Fibroblast of upper back skin (primary cell): ENCODE measurements at regions not wholly inside any gene's neighbourhood (a gene's known extent, or its start where the extent isn't known, plus 50 kb on each side); places are given as distances from the start of the nearest gene placed in this dataset.
A peak's percentile ranks its signal among the peaks of the same experiment; 100 is the strongest.
"Not testable (repeated sequence)": the region's sequence is repeated elsewhere in the genome, so short reads cannot be mapped to it uniquely, and the experiment has no call there.

Experiments
- DNase-seq: peaks from one replicate; pipeline ENCODE4 v3.0.0-alpha.2; 2013

- no peak for DNase-seq
These were observed 1919.8 kb upstream of the AGA start for GRCh38 chr4:179361978-179362486.

DNA sequence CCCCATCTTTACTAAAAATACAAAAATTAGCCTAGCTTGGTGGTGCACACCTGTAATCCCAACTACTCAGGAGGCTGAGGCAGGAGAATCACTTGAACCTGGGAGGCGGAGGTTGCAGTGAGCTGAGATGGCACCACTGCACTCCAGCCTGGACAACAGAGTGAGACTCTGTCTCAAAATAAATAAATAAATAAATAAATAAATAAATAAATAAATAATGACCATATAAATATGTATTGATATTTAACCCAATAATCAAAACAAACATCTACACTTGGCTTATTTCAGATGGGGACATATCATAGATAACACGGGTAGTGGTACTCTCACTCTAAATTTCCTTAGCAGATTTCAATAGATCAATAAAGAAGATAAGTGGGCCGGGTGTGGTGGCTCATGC is 1923.7 kb upstream of the AGA start:
- DNase-seq = not testable (repeated sequence)

DNA sequence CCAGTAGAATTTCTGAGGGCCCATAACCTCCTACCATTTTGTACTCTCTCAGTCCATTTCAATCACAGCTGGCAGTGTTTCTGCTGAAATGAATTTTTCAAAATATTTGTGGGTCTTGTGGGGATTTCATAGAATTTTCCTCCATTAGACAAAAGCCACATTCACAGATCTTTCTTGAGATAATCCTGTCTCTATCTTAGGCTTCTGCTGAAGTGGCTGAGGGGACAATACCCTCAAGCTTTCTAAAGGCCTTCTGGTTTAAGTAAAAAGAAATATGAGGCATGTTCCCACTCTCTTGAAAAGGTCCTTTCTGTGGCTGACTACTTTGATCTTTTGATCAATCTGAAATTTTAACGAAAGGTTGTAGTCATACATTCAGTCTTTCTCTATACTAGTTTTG is 1930.0 kb upstream of the AGA start:
- no peak for DNase-seq

DNA sequence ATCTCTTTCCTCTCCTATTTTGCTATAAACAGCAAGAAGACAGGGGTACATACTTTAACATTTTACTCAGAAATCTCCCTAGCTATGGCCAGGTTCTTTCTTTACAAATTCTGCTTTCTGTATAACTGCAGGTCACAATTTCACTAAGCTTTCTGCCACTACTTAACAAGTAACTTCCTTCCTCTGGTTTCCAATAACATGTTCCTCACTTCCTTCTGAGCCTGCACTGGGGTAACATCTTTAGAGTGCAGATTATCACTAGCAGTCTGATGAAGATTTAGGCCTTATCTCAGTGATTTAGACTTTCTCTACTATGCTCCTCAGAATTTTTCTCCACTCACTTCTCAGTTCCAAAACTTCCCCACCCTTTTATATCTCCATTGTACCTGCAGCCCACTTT is 1930.5 kb upstream of the AGA start:
- DNase-seq = no peak

DNA sequence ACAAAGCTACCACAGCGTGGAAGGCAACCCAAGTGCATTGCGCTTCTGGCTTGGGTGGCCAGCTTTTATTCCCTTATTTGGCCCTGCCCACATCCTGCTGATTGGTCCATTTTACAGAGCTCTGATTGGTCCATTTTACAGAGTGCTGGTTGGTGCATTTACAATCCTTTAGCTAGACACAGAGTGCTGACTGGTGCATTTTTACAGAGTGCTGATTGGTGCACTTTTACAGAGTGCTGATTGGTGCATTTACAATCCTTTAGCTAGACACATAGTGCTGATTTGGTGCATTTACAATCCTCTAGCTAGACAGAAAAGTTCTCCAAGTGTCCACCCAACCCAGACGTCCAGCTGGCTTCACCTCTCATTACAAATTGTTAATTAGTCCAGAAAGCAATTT is 1936.6 kb upstream of the AGA start:
- not testable (repeated sequence) for DNase-seq

DNA sequence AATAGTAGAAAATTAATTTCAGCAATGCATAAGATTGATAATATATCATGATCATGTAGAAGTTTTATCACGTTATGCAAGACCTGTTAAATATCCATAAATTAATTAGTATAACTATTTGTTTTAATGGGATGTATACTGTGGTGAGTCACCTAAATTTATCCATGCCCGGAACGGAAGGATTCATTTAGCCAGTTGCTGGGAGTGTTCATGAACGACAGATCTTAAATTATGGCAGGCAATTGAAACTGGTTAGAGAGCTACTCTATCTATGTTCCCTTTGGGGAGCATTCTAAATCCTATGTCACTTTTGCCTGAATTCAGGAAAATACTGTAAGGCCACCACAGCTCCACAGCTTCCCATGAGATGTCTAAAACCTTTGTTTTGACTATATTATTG is 1950.5 kb upstream of the AGA start:
- DNase-seq = no peak

DNA sequence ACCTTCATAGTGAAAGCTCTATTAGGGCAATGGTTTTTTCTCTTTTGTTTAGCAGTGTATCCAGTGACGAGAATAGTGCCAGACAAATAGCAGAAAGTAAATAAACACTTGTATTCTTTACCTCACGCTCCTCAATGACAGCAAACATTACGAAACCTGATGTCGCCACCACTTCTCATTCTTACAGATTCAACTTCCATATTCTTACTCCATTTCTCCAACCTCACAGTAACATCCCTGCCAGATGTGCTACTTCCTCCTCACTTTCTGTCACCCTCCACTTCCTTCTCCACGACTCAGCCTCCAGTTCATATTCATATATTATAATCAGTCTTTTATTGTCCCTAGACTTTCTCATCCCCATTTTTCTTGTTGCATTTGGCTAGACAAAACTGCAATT is 1956.2 kb upstream of the AGA start:
- DNase-seq = no peak

DNA sequence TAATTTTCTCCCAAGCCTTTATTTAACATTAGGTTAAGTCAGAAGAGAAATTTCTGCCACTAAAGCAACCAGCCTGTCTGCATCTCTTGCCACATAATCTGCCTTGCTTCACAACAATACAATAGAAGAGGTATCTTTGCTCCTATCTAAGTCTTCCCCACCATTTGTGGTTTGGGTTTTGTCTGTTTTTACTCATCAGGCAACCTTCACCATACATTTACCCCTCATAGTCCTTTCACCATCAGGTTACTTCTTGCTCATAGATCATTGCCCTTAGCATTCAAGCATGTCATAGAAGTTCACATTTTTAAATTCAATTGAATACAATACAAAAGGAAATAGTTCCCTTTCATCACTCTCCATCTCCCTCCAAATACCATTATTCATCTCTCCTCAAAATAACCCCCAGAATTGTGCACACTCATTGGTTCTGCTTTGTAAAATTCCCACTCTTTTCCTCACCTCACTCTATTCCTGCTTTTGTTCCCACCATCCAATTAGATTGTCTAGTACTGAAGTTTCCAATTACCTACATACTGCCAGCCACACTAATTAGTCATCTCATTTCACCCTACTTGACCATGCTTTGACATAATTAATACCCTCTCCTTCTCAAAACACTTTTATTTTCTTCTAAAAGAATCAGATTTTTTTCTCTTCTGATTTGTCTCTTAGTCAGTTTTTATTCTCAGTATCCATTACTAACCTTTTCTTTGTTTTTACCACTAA is 1957.0 kb upstream of the AGA start:
- DNase-seq = no peak

GRCh38 chr4:179415037-179415846 is 1973.0 kb upstream of the AGA start:
- DNase-seq = peak; percentile 5

- DNase-seq = no peak
These were observed 1973.6 kb upstream of the AGA start for GRCh38 chr4:179415847-179416223.

DNA sequence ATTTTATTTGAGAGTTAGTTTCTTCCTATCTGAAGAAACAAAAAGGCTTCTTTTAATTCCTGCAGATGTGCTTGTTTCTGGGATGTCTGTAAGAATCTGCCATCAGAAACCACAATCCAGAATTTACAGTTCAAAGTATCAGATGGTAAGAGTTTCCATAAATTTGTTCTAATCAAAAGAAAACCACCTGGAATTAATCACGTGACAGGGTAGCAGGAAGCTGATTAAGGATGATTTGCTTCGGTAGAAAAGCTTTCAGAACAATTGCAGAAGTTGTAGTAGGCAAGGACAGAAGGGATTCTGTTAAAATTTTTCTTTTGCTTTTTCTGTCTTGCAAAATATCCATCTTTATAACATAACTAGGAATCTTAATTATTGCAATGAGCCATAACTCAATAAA is 1975.1 kb upstream of the AGA start:
- DNase-seq = no peak

- no peak for DNase-seq
These were observed 1995.7 kb upstream of the AGA start for GRCh38 chr4:179437962-179438361.

GRCh38 chr4:179441596-179441995 is 1999.4 kb upstream of the AGA start:
- DNase-seq = no peak

DNA sequence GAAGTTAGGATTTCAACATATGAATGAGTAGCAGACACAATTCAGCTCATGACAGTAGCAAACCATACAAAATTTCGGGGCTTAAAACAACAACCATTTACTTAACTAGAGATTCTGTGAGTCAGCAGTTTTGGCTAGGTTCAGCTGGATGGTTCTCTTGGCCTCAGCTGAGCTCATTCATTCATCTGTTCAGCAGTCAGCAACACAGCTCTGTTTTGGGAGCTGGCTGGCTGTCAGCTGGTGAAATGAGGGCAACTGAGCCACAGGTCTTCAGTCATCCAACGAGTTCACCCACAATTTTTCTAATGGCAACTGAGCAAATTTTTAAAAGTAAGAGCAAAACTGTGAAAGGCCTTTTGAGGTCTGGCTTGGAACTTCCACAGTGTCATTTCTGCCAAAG is 2005.1 kb upstream of the AGA start:
- DNase-seq = peak; percentile 13

GRCh38 chr4:179465131-179465797 is 2023.0 kb upstream of the AGA start:
- peak; percentile 34 for DNase-seq

GRCh38 chr4:179467878-179468277 is 2025.6 kb upstream of the AGA start:
- no peak for DNase-seq

DNA sequence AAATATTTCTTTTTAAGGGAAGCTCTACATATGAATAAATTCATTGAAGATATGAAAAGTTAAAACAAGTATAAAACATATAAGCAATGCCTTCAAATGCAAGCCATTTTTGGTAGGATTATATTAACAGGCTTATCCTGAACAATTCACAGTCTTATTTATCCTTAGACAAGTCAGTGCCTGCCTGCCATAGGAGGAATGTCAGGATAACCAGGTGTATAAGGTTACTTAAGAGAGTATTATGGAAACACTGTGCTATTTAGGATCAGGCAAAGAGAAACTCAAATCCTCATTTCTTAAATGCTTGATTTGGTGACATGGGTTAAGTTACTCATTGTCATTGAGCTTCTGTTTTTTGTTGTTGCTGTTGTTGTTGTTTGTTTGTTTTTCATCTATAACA is 2029.9 kb upstream of the AGA start:
- DNase-seq = no peak

- no peak for DNase-seq
These were observed 2036.4 kb upstream of the AGA start for GRCh38 chr4:179478608-179479007.

- no peak for DNase-seq
These were observed 2043.5 kb upstream of the AGA start for GRCh38 chr4:179485781-179486180.

DNA sequence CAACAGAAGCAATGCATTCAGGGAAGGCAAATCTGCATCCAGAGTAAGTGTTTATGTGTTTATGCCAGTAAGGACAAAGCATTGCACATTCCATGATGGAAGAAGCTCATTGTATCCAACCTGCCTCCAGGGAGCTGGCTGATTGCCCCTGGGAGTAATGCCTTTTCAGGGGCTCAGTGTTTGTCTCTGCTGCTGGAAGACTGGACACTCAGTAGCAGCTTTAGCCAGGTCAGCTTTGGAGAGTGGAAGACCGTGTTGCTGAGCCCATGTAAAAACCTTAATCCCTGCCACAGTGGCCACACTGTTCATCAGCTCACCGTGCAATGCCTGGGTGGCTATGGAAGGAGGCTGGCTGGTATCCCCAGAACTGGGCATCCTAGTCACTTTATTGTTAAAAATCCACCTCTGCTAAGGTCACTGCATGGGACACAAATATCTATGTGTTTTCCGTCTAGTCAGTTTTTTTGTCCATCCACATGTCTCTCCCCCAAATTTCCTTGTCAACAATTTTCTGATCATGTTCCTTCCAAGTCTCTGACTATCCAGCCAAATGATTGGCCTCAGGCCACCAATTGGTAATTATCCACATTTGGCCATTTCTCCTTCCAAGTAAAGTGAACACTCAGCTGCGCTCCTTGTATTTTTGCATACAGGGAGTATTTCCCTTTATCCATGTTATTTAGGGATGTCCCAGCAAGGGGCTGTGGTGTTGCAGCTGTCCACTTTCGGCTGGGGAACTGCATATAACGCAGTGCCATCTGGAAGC is 2044.5 kb upstream of the AGA start:
- no peak for DNase-seq

GRCh38 chr4:179492260-179493080 is 2050.2 kb upstream of the AGA start:
- no peak for DNase-seq

DNA sequence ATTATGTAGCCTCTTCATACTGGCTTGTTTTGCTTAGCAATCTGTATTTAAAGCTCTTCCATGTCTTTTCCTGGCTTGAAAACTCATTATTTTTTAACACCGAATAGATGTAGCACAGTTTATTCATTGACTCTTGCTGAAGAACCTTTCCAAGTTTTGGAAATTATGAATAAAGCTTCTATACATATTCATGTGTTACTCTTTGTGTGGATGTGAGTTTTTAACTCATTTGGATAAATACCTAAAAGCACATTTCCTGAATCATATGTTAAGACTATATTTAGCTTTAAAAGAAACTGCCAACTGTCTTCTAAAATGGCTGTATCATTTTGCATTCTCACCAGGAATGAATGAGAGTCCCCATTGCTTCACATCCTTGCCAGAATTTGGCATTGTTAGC is 2061.7 kb upstream of the AGA start:
- DNase-seq = no peak
